Uterus (tissue), 3 donors: ENCODE measurements at regions not wholly inside any gene's neighbourhood (a gene's known extent, or its start where the extent isn't known, plus 50 kb on each side); places are given as distances from the start of the nearest gene placed in this dataset.

ENCODE experiments used
- DNase-seq, 2 donors: peaks; one replicate each; pipeline ENCODE4 v3.0.0-alpha.2; 2019 to 2020
- H3K27ac ChIP-seq, 2 donors: fragments of 200-600 bp; sonication (generic); 1 replicate in 1 of 2; 2 replicates in 1 of 2; pipeline ENCODE4 v1.5.1; 2016 to 2018
- H3K27me3 ChIP-seq, 2 donors: fragments of 200-600 bp; sonication (generic); one replicate each; pipeline ENCODE4 v1.5.1; 2018 to 2019; ENCODE audit warnings: control low read depth in 1 of 2
- H3K36me3 ChIP-seq, 2 donors: fragments of 200-600 bp; sonication (generic); one replicate each; pipeline ENCODE4 v1.5.1; 2019; ENCODE audit warnings: control low read depth in 1 of 2
- H3K4me1 ChIP-seq, 2 donors: fragments of 200-600 bp; sonication (generic); one replicate each; pipeline ENCODE4 v1.5.1; 2018 to 2019; ENCODE audit warnings: control low read depth in 1 of 2
- H3K4me3 ChIP-seq, 2 donors: fragments of 200-600 bp; sonication (generic); 1 replicate in 1 of 2; 2 replicates in 1 of 2; pipeline ENCODE4 v1.5.1; 2018 to 2019; ENCODE audit warnings: mild to moderate bottlenecking in 1 of 2
- H3K9me3 ChIP-seq, 2 donors: fragments of 200-600 bp; sonication (generic); one replicate each; pipeline ENCODE4 v1.5.1; 2019; ENCODE audit warnings: control low read depth in 1 of 2
- CTCF ChIP-seq, 4 experiments: fragments of 200-600 bp in 2 of 4; fragments of 450-650 bp in 2 of 4; sonication (generic) in 2 of 4; IDR thresholded peaks; one replicate each; pipeline ENCODE4 v1.5.1; 2016 to 2019; ENCODE audit warnings: antibody characterized with exemption in 4 of 4, mild to moderate bottlenecking in 2 of 4, moderate library complexity in 1 of 4
- POLR2A ChIP-seq, 2 donors: fragments of 450-650 bp; IDR thresholded peaks; one replicate each; pipeline ENCODE4 v1.6.1; 2016; ENCODE audit warnings: antibody characterized with exemption in 2 of 2, mild to moderate bottlenecking in 1 of 2, moderate library complexity in 1 of 2
- intact Hi-C: fragments of 100-400 bp; cut with DNase I; formaldehyde crosslinking; loops from one replicate; pipeline ENCODE4 v1.15.1; 2023; ENCODE audit warnings: low total_unique reads
- donor health status: DM: yes; HTN: yes; CAD: no.

GRCh38 chr3:76668653-76669052 lies 371.2 kb upstream of the ROBO2 start:
- Histone ChIP-seq H3K27ac (no peak overlapping the region), H3K27me3 (no peaks in the 10 kb centered on the region), H3K36me3 (no peaks in the 10 kb centered on the region), H3K4me1 (no peaks in the 10 kb centered on the region), H3K4me3 (no peak overlapping the region), H3K9me3 (no peaks in the 10 kb centered on the region)
- intact Hi-C loops: no loop called here
- TF ChIP-seq CTCF (IDR thresholded peaks at IDR 0.05) (no peak), POLR2A (IDR thresholded peaks at IDR 0.05) (no peak)
- DNase-seq: no peak

- Histone ChIP-seq H3K4me3 (no peak overlapping the region), H3K27me3 (no peaks in the 10 kb centered on the region), H3K27ac (no peak overlapping the region), H3K9me3 (no peaks in the 10 kb centered on the region), H3K36me3 (no peaks in the 10 kb centered on the region), H3K4me1 (no peaks in the 10 kb centered on the region)
- DNase-seq: no peak
- TF ChIP-seq POLR2A (IDR thresholded peaks at IDR 0.05) (no peak), CTCF (IDR thresholded peaks at IDR 0.05) (no peak)
- intact Hi-C loops: no loop called here
Observed at GRCh38 chr3:76669322-76669721, 370.6 kb upstream of the ROBO2 start.

DNA sequence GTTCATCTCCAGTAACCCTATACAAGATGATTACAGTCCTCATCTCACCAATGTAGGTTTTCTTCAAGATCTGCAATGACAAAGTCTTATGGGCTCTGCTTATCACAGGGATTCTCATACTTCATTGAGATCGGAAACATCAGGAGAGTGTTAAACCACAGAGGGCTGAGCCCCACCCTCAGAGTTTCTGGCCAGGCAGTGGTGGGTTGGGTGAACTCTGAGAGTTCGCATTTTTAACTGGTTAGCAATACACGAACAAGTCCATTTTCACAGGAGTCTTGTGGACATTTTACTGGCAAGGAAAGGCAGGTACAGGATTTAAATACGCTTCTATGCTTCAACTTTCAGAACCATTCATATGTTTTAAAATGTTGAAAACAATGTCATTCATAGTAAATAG lies 366.7 kb upstream of the ROBO2 start:
- Histone ChIP-seq H3K4me1 (no peaks in the 10 kb centered on the region), H3K27ac (no peak overlapping the region), H3K27me3 (no peaks in the 10 kb centered on the region), H3K4me3 (no peak overlapping the region), H3K36me3 (no peaks in the 10 kb centered on the region), H3K9me3 (no peaks in the 10 kb centered on the region)
- no peak for TF ChIP-seq CTCF (IDR thresholded peaks at IDR 0.05)
- TF ChIP-seq POLR2A (IDR thresholded peaks at IDR 0.05): no peak
- DNase-seq: no peak
- intact Hi-C loops: no loop called here

DNA sequence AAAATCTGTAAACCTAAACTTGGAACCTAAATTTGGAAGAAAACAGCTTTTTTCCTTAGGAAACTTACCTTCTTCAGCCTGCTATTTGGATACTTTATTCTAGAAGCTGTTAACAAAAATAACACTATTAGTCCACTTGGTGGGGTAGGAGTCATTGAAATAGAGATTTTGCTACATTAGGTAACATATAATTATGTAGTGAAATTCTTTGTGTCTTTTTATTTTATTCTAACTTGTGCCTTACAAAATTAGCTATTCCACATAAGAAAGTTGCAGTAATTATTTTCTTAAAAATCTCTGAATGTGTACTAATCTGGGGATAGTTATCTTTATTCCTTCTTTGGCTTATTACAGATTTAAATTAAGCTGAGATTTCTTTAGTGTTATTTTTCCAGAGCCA lies 360.4 kb upstream of the ROBO2 start:
- TF ChIP-seq POLR2A (IDR thresholded peaks at IDR 0.05) (no peak), CTCF (IDR thresholded peaks at IDR 0.05) (no peak)
- intact Hi-C loops: no loop called here
- no peaks in the 10 kb centered on the region for H3K36me3 ChIP-seq

GRCh38 chr3:76683256-76683655 lies 356.6 kb upstream of the ROBO2 start:
- DNase-seq: no peak
- H3K9me3 ChIP-seq: no peaks in the 10 kb centered on the region
- intact Hi-C loops: no loop called here

More for the DNA sequence above, 360.4 kb upstream of the ROBO2 start:
- no peaks in the 10 kb centered on the region for H3K9me3 ChIP-seq
- DNase-seq: no peak
- H3K27ac ChIP-seq: no peak overlapping the region
- H3K27me3 ChIP-seq: no peaks in the 10 kb centered on the region
- no peaks in the 10 kb centered on the region for H3K4me1 ChIP-seq
- no peak overlapping the region for H3K4me3 ChIP-seq

More at GRCh38 chr3:76683256-76683655, 356.6 kb upstream of the ROBO2 start:
- Histone ChIP-seq H3K4me3 (no peak overlapping the region), H3K27ac (no peak overlapping the region), H3K36me3 (no peaks in the 10 kb centered on the region), H3K27me3 (no peaks in the 10 kb centered on the region), H3K4me1 (no peaks in the 10 kb centered on the region)
- no peak for TF ChIP-seq CTCF (IDR thresholded peaks at IDR 0.05)
- no peak for TF ChIP-seq POLR2A (IDR thresholded peaks at IDR 0.05)
